SK-N-MC (cell line): ENCODE measurements at regions not wholly inside any gene's neighbourhood (a gene's known extent, or its start where the extent isn't known, plus 50 kb on each side); places are given as distances from the start of the nearest gene placed in this dataset.

Experiments used
- DNase-seq: peaks from one replicate; pipeline ENCODE4 v3.0.0-alpha.2; 2011; ENCODE audit warnings: low read depth, low spot score
- H3K27ac ChIP-seq: fragments of 200-600 bp; sonication (generic); 2 replicates; pipeline ENCODE4 v1.5.1; 2016; ENCODE audit warnings: mixed run types
- H3K36me3 ChIP-seq: fragments of 200-600 bp; sonication (generic); 2 replicates; pipeline ENCODE4 v1.6.1; 2017; ENCODE audit warnings: antibody characterized with exemption, low read length, mixed read lengths; ENCODE audit not compliant: insufficient read depth
- H3K4me3 ChIP-seq: fragments of 200-600 bp; sonication (generic); 2 replicates; pipeline ENCODE4 v1.5.1; 2016
- H3K9ac ChIP-seq: fragments of 200-600 bp; sonication (generic); 2 replicates; pipeline ENCODE4 v1.8.0; 2017; ENCODE audit warnings: mixed run types, mixed read lengths; ENCODE audit not compliant: insufficient read length
- H3K9me3 ChIP-seq: fragments of 200-600 bp; sonication (generic); 2 replicates; pipeline ENCODE4 v1.6.1; 2017; ENCODE audit warnings: low read depth, mild to moderate bottlenecking, antibody characterized with exemption, low read length, moderate library complexity, mixed read lengths
- EZH2 ChIP-seq: fragments of 200-600 bp; sonication (generic); IDR thresholded peaks from one replicate; pipeline ENCODE4 v1.6.1; 2017; ENCODE audit warnings: antibody characterized with exemption
- FOXP2 ChIP-seq: optimal IDR thresholded peaks from 2 replicates; pipeline ENCODE3; 2011; ENCODE audit warnings: mild to moderate bottlenecking, moderate library complexity; ENCODE audit not compliant: insufficient read depth; ENCODE audit errors: extremely low read length, control extremely low read depth
- POLR2AphosphoS5 ChIP-seq: IDR thresholded peaks from 2 replicates; pipeline ENCODE4 v1.6.1; 2012; ENCODE audit warnings: mild to moderate bottlenecking, low read depth, low read length, borderline replicate concordance

DNA sequence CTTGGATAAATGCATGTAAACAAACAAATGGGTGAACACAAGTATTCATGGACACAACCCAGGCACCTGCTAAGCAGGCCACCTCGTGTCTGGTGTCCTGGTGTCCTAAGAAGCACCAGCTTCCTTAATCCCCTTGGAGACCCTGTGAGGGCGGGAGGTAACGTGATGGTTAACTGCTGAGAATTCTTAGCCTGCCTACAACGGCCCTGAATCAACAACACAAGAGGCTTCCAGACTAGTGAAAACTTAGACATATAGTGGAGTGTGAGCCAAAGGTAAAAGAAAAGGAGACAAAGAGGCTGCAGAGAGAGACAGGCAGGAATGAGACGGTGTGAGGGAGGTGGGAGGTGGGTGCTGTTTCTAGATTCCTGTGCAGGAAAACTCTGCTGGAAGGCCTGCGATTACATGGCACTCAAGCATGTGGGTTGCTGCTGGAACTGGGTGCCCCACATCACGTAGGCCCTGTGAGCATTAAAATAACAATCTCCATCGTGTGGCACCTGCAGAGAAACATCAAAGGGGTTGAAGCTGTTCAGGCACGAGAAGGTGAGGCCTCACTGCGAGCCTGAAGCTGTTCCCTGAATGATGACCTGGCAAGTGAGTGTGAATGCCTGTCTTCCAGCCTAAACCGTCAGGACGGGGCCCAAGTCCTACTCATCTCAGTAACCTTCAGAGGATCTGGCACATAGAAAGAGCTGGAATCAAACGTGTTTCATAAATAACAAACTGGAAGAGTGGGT is 64.2 kb downstream of the RPL37A start:
- Histone ChIP-seq H3K9me3 (no peaks in the 10 kb centered on the region), H3K36me3 (no peaks in the 10 kb centered on the region), H3K4me3 (no peak overlapping the region), H3K9ac (no peak overlapping the region), H3K27ac (no peak overlapping the region)
- TF ChIP-seq EZH2 (no peak), FOXP2 (no peak), POLR2AphosphoS5 (no peak)
- DNase-seq: no peak

DNA sequence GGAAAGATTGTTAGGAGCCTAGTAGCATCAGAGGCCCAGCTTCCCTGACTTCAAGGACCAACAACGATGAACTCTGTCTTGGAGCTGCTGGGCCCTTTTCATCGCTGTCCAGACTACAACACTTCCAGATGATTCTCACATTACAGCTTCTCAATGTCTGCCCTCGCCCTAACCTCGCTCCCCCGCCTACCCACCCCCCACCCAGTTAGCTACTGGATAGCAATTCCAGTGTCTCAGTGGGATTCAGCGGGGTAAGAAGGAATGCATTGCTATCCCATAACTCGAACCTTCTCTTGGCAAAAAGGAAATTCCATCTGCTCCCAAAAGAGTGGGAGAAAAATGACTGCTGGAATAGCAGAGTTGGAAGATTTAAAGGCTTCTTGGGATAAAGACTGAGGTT is 65.0 kb downstream of the RPL37A start:
- TF ChIP-seq POLR2AphosphoS5: no peak
- TF ChIP-seq EZH2: no peak
- TF ChIP-seq FOXP2: no peak

DNA sequence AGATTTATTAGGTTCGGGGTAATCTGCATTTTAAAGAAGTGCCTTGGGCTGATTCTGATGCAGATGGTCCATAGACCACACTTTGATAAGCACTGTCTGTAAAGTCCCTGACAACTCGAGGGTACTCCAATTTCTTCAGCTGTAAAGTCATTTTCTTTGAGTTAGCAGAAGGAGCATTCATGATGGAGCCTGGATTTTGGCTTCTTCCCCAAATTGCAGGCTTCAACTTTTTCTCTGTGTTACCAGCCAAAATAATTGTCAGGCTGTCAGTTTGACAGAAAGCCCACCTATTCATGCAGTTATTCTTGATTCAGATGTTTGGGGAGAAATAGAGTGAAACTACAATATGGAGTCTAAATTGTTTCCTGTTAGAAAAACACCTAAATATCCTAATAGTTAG is 66.0 kb downstream of the RPL37A start:
- H3K27ac ChIP-seq: no peak overlapping the region
- TF ChIP-seq EZH2 (no peak), FOXP2 (no peak)
- no peaks in the 10 kb centered on the region for H3K9me3 ChIP-seq
- no peak for DNase-seq
- no peaks in the 10 kb centered on the region for H3K36me3 ChIP-seq
- H3K9ac ChIP-seq: no peak overlapping the region
- no peak overlapping the region for H3K4me3 ChIP-seq

More for the DNA sequence above, 65.0 kb downstream of the RPL37A start:
- Histone ChIP-seq H3K27ac (no peak overlapping the region), H3K9ac (no peak overlapping the region), H3K36me3 (no peaks in the 10 kb centered on the region), H3K4me3 (no peak overlapping the region), H3K9me3 (no peaks in the 10 kb centered on the region)
- no peak for DNase-seq

DNA sequence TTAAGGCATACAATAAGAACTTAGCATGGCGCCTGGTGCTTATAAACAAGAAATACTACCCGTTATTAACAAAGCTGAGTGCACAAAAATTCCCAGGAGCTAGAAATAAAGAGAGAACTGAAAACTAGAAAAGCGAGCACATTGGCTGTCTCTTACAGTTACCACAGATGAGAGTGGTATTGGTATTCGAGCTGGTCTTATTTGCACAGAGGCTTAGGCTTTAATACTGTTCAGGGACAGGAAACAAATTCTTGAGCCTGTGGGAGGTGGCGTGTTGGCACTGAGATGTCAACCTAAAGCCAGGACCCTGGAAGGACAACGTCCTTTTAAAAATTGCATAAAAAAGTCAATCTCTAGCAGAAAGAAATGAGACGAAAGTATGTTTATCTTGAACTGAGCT is 67.3 kb upstream of the IGFBP2 start:
- Histone ChIP-seq H3K4me3 (no peak overlapping the region), H3K27ac (no peak overlapping the region), H3K9me3 (no peaks in the 10 kb centered on the region), H3K9ac (no peak overlapping the region), H3K36me3 (no peaks in the 10 kb centered on the region)
- no peak for DNase-seq
- TF ChIP-seq EZH2 (no peak), FOXP2 (no peak), POLR2AphosphoS5 (no peak)

DNA sequence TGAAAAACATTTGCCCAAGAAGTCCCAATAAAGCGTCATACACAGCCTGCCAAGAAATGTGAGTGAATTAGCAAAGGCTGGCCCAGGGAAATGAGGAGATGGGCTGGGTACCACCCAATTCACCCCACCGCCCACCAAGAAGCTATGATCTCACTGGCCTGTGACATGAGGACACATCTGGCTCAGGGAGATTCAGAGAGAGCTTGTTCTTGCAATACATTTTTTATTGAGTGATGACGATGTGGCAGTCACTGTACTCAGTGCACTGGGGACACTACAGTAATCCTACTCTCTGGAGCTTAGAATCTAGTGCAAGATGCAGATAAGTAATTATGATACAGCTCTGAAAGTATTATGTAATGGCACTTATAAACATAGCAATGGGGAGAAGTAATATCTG is 64.6 kb upstream of the IGFBP2 start:
- Histone ChIP-seq H3K4me3 (no peak overlapping the region), H3K9ac (no peak overlapping the region), H3K36me3 (no peaks in the 10 kb centered on the region), H3K9me3 (no peaks in the 10 kb centered on the region), H3K27ac (no peak overlapping the region)
- DNase-seq: no peak
- TF ChIP-seq EZH2: no peak
- no peak for TF ChIP-seq POLR2AphosphoS5
- no peak for TF ChIP-seq FOXP2

DNA sequence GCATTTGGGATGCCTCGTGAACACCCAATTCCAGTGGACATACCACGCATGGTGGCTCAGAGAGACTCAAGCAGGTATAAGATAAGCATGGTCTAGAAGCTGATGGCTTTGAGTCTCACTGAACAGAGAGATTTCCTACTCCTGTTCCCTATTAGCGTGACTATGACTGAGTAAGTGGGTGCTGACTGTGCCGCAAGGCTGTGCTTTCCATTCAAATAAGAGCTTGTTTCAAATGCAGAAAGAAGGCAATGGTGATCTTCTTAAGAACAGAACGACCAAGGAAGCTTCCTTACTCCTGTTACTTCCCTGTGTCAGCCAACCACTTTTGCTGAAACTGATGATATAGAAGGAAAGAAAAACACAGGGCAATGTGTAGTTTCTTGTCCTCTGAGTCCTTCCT is 63.5 kb upstream of the IGFBP2 start:
- TF ChIP-seq POLR2AphosphoS5: no peak
- no peak for TF ChIP-seq EZH2
- no peak for TF ChIP-seq FOXP2
- no peak overlapping the region for H3K27ac ChIP-seq
- no peak overlapping the region for H3K9ac ChIP-seq
- DNase-seq: no peak
- H3K36me3 ChIP-seq: no peaks in the 10 kb centered on the region
- H3K9me3 ChIP-seq: no peaks in the 10 kb centered on the region
- no peak overlapping the region for H3K4me3 ChIP-seq

DNA sequence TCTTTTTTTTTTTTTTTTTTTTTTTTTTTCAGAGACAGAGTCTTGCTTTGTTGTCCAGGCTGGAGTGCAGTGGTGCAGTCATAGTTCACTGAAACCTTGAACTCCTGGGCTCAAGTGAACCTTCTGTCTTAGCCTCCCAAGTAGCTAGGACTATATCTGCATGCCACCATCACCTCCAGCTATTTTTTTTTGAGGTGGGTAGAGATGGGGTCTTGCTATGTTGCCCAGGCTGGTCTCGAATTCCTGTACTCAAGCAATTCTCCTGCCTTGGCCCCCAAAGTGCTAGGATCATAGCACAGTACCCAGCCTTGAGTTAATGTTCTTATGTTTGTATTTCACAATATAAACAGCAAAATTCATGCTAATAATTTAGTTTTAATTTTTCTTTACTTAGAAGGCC is 62.9 kb upstream of the IGFBP2 start:
- Histone ChIP-seq H3K9me3 (no peaks in the 10 kb centered on the region), H3K36me3 (no peaks in the 10 kb centered on the region), H3K4me3 (no peak overlapping the region), H3K9ac (no peak overlapping the region), H3K27ac (no peak overlapping the region)
- no peak for TF ChIP-seq EZH2
- no peak for DNase-seq

DNA sequence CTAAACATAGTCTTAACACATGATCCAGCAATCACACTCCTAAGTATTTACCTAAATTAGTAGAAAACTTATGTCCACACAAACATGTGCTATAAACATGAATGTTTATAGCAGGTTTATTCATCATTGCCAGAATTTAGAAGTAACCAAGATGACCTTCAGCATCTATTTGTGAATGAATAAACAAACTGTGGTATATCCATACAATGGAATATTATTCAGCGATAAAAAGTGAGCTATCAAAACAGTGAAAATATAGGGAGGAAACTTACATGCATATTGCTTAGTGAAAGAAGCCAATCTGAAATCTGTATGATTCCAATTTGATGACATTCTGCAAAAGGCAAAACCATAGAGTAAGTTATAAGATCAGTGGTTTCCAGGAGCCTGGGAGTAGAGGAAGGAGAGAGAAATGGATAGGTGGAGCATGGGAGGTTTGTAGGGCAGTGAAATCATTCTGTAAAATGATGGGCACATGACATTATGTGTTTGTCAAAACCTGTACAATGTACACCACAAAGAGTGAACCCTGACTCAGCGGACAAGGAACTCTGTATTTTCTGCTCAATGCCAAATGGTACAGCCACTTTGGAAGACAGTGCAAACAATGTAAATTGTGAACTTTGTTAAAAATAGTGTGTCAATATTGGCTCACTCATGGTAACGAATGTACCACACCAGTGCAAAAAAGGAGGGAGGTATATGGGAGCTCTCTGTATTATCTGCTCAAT is 61.9 kb upstream of the IGFBP2 start:
- Histone ChIP-seq H3K4me3 (no peak overlapping the region), H3K27ac (no peak overlapping the region), H3K36me3 (no peaks in the 10 kb centered on the region), H3K9me3 (no peaks in the 10 kb centered on the region), H3K9ac (no peak overlapping the region)
- no peak for DNase-seq
- TF ChIP-seq FOXP2 (no peak), POLR2AphosphoS5 (no peak), EZH2 (no peak)

DNA sequence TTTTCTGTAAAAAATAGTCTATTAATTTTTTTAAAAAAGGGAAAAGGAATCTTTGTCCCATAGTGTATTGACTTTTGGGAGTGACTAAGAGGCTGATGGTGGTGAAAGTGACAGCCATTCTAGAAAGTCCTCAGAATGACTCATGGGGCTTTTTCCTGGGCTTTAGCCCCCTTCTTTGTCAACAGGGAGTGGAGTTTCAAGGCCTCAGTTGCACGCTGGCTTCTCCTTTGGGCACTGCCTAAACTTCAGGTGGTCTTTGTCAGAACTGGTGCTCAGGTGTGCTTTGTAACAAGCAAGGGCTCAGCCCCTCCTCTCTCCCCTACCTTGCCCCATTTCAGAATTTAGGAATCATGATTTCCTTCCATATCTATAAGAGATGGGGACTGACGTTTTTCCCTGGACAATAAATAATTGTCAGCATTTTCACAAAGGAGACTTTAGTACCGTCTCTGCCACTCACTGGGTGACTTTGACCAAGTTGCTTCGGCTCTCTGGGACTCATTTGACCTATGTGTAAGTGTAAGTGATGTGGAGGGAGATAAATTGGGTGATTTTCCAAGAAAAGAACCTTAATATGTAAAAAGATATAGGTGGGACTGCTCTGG is 61.2 kb upstream of the IGFBP2 start:
- Histone ChIP-seq H3K36me3 (no peaks in the 10 kb centered on the region), H3K9me3 (no peaks in the 10 kb centered on the region), H3K9ac (no peak overlapping the region), H3K4me3 (no peak overlapping the region), H3K27ac (no peak overlapping the region)
- no peak for TF ChIP-seq EZH2
- no peak for TF ChIP-seq FOXP2
- no peak for TF ChIP-seq POLR2AphosphoS5
- no peak for DNase-seq
